Transverse colon (tissue), 3 donors: ENCODE measurements at regions not wholly inside any gene's neighbourhood (a gene's known extent, or its start where the extent isn't known, plus 50 kb on each side); places are given as distances from the start of the nearest gene placed in this dataset.

Experiments used
- CTCF ChIP-seq, 5 experiments: fragments of 200-600 bp in 3 of 5; fragments of 450-650 bp in 2 of 5; sonication (generic) in 3 of 5; IDR thresholded peaks; 1 replicate in 2 of 5; 2 replicates in 3 of 5; pipeline ENCODE4 v1.5.1; 2016 to 2017; ENCODE audit warnings: antibody characterized with exemption in 5 of 5, inconsistent platforms in 3 of 5, mild to moderate bottlenecking in 2 of 5, moderate library complexity in 1 of 5
- EP300 ChIP-seq: sonication (generic); formaldehyde crosslinking; IDR thresholded peaks from one replicate; pipeline ENCODE4 v1.6.1; 2017; ENCODE audit warnings: antibody characterized with exemption, low read depth
- POLR2A ChIP-seq: fragments of 450-650 bp; IDR thresholded peaks from one replicate; pipeline ENCODE4 v1.6.1; 2016; ENCODE audit warnings: antibody characterized with exemption, mild to moderate bottlenecking, moderate library complexity

- TF ChIP-seq CTCF (IDR thresholded peaks at IDR 0.05) = no peak
- no peak for TF ChIP-seq EP300
- no peak for TF ChIP-seq POLR2A
These were observed 93.2 kb upstream of the RBBP6 start for GRCh38 chr16:24446189-24446588.
